HepG2 (cell line): ENCODE measurements at regions not wholly inside any gene's neighbourhood (a gene's known extent, or its start where the extent isn't known, plus 50 kb on each side); places are given as distances from the start of the nearest gene placed in this dataset.

Experiments used
- HHEX ChIP-seq: IDR thresholded peaks from 2 replicates; pipeline ENCODE4 v1.6.1; 2016; ENCODE audit warnings: control low read depth
- NR2C2 ChIP-seq: sonication (generic); formaldehyde crosslinking; IDR thresholded peaks from 2 replicates; pipeline ENCODE4 v1.4.0; 2020; ENCODE audit warnings: missing genetic modification reagents, mild to moderate bottlenecking, moderate library complexity, borderline replicate concordance
- POGZ ChIP-seq: sonication (generic); formaldehyde crosslinking; IDR thresholded peaks from 2 replicates; pipeline ENCODE4 v1.4.0; 2020; ENCODE audit warnings: mild to moderate bottlenecking, missing genetic modification reagents
- XRCC5 ChIP-seq: fragments of 200-400 bp; formaldehyde crosslinking; optimal IDR thresholded peaks from 2 replicates; pipeline ENCODE3; 2017; ENCODE audit warnings: mild to moderate bottlenecking, low read length
- YY1 ChIP-seq: IDR thresholded peaks from 2 replicates; pipeline ENCODE4 v1.6.1; 2011; ENCODE audit warnings: low read length, low read depth, moderate library complexity, mild to moderate bottlenecking; ENCODE audit not compliant: insufficient read depth, insufficient replicate concordance
- ZNF138 ChIP-seq: sonication (generic); formaldehyde crosslinking; IDR thresholded peaks from 2 replicates; pipeline ENCODE4 v1.5.0; 2020; ENCODE audit warnings: mild to moderate bottlenecking, low read depth, missing genetic modification reagents

GRCh38 chr10:2970190-2970823 is 97.0 kb upstream of the PFKP start:
- no peak for TF ChIP-seq HHEX (CRISPR knock-in tag)
- no peak for TF ChIP-seq NR2C2 (CRISPR knock-in tag)
- no peak for TF ChIP-seq XRCC5
- TF ChIP-seq YY1 = no peak
- no peak for TF ChIP-seq POGZ (CRISPR knock-in tag)
- no peak for TF ChIP-seq ZNF138 (CRISPR knock-in tag)
